OCI-LY1 (cell line): ENCODE measurements at regions not wholly inside any gene's neighbourhood (a gene's known extent, or its start where the extent isn't known, plus 50 kb on each side); places are given as distances from the start of the nearest gene placed in this dataset.

Experiments
- H2AFZ ChIP-seq: fragments of 200-600 bp; sonication (generic), shearing (Covaris generic); 2 replicates; pipeline ENCODE4 v1.6.0; 2014; ENCODE audit warnings: antibody characterized with exemption, mild to moderate bottlenecking, low read length
- H3F3A ChIP-seq: fragments of 200-600 bp; sonication (generic), shearing (Covaris generic); 2 replicates; pipeline ENCODE4 v1.6.0; 2014; ENCODE audit warnings: mild to moderate bottlenecking, antibody characterized with exemption, low read length, moderate library complexity; ENCODE audit not compliant: insufficient read depth
- H3K27ac ChIP-seq: fragments of 200-600 bp; sonication (generic); 2 replicates; pipeline ENCODE4 v1.5.1; 2014; ENCODE audit warnings: low read length, mixed run types, mild to moderate bottlenecking, low read depth; ENCODE audit not compliant: poor library complexity, severe bottlenecking
- H3K27me3 ChIP-seq: fragments of 200-600 bp; sonication (generic); 2 replicates; pipeline ENCODE4 v1.6.0; 2014; ENCODE audit warnings: antibody characterized with exemption, mild to moderate bottlenecking, low read length, moderate library complexity; ENCODE audit not compliant: insufficient read depth
- H3K36me3 ChIP-seq: fragments of 200-600 bp; sonication (generic); 2 replicates; pipeline ENCODE4 v1.6.1; 2014; ENCODE audit warnings: mild to moderate bottlenecking, antibody characterized with exemption, low read length, moderate library complexity, mixed read lengths; ENCODE audit not compliant: insufficient read depth
- H3K4me1 ChIP-seq: fragments of 200-600 bp; sonication (generic); 2 replicates; pipeline ENCODE4 v1.5.1; 2014; ENCODE audit warnings: mild to moderate bottlenecking, low read length, moderate library complexity; ENCODE audit not compliant: insufficient read depth, severe bottlenecking
- H3K4me2 ChIP-seq: fragments of 200-600 bp; sonication (generic), shearing (Covaris generic); 2 replicates; pipeline ENCODE4 v1.6.1; 2014; ENCODE audit warnings: low read length
- H3K4me3 ChIP-seq: fragments of 200-600 bp; sonication (generic); 2 replicates; pipeline ENCODE4 v1.5.1; 2014; ENCODE audit warnings: low read length, low read depth, mild to moderate bottlenecking, mixed read lengths; ENCODE audit not compliant: poor library complexity, severe bottlenecking
- H3K79me2 ChIP-seq: fragments of 200-600 bp; shearing (Covaris generic); 2 replicates; pipeline ENCODE4 v1.6.1; 2016; ENCODE audit warnings: mixed run types, low read length, mixed read lengths; ENCODE audit not compliant: insufficient read depth
- H3K9ac ChIP-seq: fragments of 200-600 bp; sonication (generic), shearing (Covaris generic); 2 replicates; pipeline ENCODE4 v1.6.1; 2014; ENCODE audit warnings: mild to moderate bottlenecking, low read length, mixed read lengths
- H3K9me2 ChIP-seq: fragments of 200-600 bp; sonication (generic), shearing (Covaris generic); 2 replicates; pipeline ENCODE4 v1.6.1; 2014; ENCODE audit warnings: low read depth, mild to moderate bottlenecking, low read length, mixed read lengths
- H3K9me3 ChIP-seq: fragments of 200-600 bp; shearing (Covaris generic); 2 replicates; pipeline ENCODE4 v1.6.1; 2014; ENCODE audit warnings: low read length, mixed read lengths
- H4K20me1 ChIP-seq: fragments of 200-600 bp; sonication (generic), shearing (Covaris generic); 2 replicates; pipeline ENCODE4 v1.6.0; 2016; ENCODE audit warnings: mild to moderate bottlenecking, low read length; ENCODE audit not compliant: insufficient read depth
- EZH2 ChIP-seq: fragments of 200-600 bp; sonication (generic), shearing (Covaris generic); IDR thresholded peaks from 2 replicates; pipeline ENCODE4 v1.8.0; 2017; ENCODE audit warnings: borderline replicate concordance, mixed run types, mild to moderate bottlenecking, antibody characterized with exemption, low read length, moderate library complexity, mixed read lengths
- TF ChIP-seq, protein P1 (sequence below): fragments of 200-600 bp; sonication (generic), shearing (Covaris generic); IDR thresholded peaks from 2 replicates; pipeline ENCODE4 v1.5.1; 2017; ENCODE audit warnings: mild to moderate bottlenecking, antibody characterized with exemption, low read length, moderate library complexity, mixed read lengths

DNA sequence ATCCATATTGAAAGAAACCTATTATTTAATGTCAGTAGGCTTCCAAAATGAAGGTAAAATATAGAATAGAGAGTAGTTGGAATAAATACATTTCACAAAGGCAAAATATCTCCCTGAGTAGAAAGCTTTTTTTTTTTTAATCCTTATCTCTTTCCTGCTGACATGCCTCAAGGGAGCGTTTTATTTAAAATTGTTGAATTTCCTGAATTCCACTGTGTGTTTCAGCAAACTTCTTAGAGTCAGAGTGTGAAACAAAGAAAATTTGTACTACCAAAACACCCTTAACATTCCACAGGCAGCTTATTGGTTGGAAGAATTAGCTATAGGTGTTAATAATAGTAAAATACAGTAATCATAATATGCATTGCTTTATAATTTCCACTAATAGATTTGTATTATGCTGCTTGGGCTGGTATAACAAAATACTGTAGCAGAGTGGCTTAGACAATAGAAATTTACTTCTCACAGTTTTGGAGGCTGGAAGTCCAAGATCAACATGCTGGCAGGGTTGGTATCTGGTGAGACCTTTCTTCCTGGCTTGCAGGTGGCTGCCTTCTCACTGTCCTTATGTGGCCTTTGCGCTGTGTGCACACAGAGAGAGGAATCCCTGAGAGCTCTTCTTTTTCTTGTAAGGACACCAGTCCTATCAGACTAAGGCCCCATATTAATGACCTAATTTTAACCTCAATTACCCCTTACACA is 468.4 kb upstream of the C1orf87 start:
- H3K4me3 ChIP-seq: no peak overlapping the region
- TF ChIP-seq, protein P1, sequence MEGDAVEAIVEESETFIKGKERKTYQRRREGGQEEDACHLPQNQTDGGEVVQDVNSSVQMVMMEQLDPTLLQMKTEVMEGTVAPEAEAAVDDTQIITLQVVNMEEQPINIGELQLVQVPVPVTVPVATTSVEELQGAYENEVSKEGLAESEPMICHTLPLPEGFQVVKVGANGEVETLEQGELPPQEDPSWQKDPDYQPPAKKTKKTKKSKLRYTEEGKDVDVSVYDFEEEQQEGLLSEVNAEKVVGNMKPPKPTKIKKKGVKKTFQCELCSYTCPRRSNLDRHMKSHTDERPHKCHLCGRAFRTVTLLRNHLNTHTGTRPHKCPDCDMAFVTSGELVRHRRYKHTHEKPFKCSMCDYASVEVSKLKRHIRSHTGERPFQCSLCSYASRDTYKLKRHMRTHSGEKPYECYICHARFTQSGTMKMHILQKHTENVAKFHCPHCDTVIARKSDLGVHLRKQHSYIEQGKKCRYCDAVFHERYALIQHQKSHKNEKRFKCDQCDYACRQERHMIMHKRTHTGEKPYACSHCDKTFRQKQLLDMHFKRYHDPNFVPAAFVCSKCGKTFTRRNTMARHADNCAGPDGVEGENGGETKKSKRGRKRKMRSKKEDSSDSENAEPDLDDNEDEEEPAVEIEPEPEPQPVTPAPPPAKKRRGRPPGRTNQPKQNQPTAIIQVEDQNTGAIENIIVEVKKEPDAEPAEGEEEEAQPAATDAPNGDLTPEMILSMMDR: no peak
- TF ChIP-seq EZH2: no peak
- no peak overlapping the region for H3K4me2 ChIP-seq

DNA sequence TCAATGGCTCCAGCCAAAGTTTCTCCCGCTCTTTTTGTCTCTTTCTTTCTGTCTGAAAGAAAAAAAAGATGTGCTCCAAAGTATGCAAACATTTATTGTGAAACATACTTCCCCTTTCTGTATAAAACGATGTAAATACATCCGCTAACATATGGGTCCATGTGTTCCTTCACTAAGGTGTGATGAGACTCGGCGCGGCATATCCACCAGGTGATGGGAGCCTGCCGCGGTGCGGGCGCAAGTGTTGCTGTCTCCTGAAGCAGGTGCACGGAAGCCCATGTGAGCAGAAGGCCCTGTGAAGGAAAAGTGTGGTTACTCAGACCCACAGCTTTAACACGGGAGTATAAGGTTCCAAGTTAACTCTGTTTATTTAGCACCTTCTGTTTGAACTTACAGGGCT is 466.6 kb upstream of the C1orf87 start:
- Histone ChIP-seq H4K20me1 (no peaks in the 10 kb centered on the region), H3K4me2 (no peak overlapping the region), H3K9me2 (no peaks in the 10 kb centered on the region), H3K4me3 (no peak overlapping the region), H3K4me1 (no peaks in the 10 kb centered on the region), H3K27ac (no peak overlapping the region), H3K27me3 (no peaks in the 10 kb centered on the region), H3K79me2 (no peaks in the 10 kb centered on the region), H3K9ac (no peak overlapping the region), H3K36me3 (no peaks in the 10 kb centered on the region), H3F3A (no peaks in the 10 kb centered on the region), H3K9me3 (no peaks in the 10 kb centered on the region), H2AFZ (no peak overlapping the region)
- TF ChIP-seq EZH2: no peak
- TF ChIP-seq, protein P1: no peak

More for the DNA sequence above, 468.4 kb upstream of the C1orf87 start:
- Histone ChIP-seq H3K27ac (no peak overlapping the region), H3K9ac (no peak overlapping the region), H3K79me2 (no peaks in the 10 kb centered on the region), H3F3A (no peaks in the 10 kb centered on the region), H4K20me1 (no peaks in the 10 kb centered on the region), H3K36me3 (no peaks in the 10 kb centered on the region), H3K4me1 (no peaks in the 10 kb centered on the region), H2AFZ (no peak overlapping the region), H3K9me2 (no peaks in the 10 kb centered on the region), H3K27me3 (no peaks in the 10 kb centered on the region), H3K9me3 (no peaks in the 10 kb centered on the region)

DNA sequence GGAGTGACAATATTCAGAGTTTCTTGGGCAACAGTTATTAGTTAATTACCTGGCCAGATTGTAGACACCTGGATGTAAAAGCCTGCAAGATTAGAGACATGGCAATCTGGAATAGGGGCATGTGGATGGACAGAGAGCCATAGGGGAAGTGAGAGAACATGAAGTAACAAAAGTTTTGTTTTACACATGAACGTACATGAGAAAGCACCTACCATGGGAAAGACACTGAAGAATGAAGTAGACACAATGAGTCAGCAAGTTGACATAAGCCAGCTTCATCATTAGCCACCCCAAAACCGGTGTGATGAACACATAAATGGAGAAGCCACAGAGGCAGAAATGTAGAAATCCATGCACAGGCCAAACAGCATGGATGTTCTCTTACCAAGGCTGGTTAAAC is 462.1 kb upstream of the C1orf87 start:
- Histone ChIP-seq H4K20me1 (no peaks in the 10 kb centered on the region), H3K4me1 (no peaks in the 10 kb centered on the region), H3K9ac (no peak overlapping the region), H3K9me3 (no peaks in the 10 kb centered on the region), H3K27me3 (no peaks in the 10 kb centered on the region), H3K4me2 (no peak overlapping the region), H3K27ac (no peak overlapping the region), H3K36me3 (no peaks in the 10 kb centered on the region), H3K4me3 (no peak overlapping the region), H3F3A (no peaks in the 10 kb centered on the region), H3K79me2 (no peaks in the 10 kb centered on the region), H3K9me2 (no peaks in the 10 kb centered on the region), H2AFZ (no peak overlapping the region)
- no peak for TF ChIP-seq EZH2
- TF ChIP-seq, protein P1: no peak
